Right lobe of liver (tissue), 6 donors: ENCODE measurements at regions not wholly inside any gene's neighbourhood (a gene's known extent, or its start where the extent isn't known, plus 50 kb on each side); places are given as distances from the start of the nearest gene placed in this dataset.
"Not testable (repeated sequence)": the region's sequence is repeated elsewhere in the genome, so short reads cannot be mapped to it uniquely, and the experiment has no call there.

Source experiments
- ATAC-seq, 4 donors: fragments of 200-7000 bp; cut with Tn5 transposase; one replicate each; pipeline ENCODE4 v1.9.1; 2020; ENCODE audit warnings: mild to moderate bottlenecking in 4 of 4, moderate library complexity in 4 of 4
- DNase-seq, 3 donors: peaks; one replicate each; pipeline ENCODE4 v3.0.0-alpha.2; 2020
- H3K27ac ChIP-seq, 3 donors: fragments of 200-600 bp; one replicate each; pipeline ENCODE4 v1.8.0; 2022
- H3K27me3 ChIP-seq, 2 donors: fragments of 200-600 bp; one replicate each; pipeline ENCODE4 v1.8.0; 2022
- H3K36me3 ChIP-seq, 4 donors: fragments of 200-600 bp; sonication (generic) in 1 of 4; one replicate each; pipeline versions ENCODE4 v1.5.1 to v1.8.0; 2017 to 2022; ENCODE audit warnings: control low read depth in 1 of 4
- H3K4me1 ChIP-seq, 4 donors: fragments of 200-600 bp; sonication (generic) in 1 of 4; one replicate each; pipeline versions ENCODE4 v1.5.1 to v1.8.0; 2017 to 2022; ENCODE audit warnings: control low read depth in 1 of 4
- H3K4me3 ChIP-seq, 3 donors: fragments of 200-600 bp; one replicate each; pipeline ENCODE4 v1.8.0; 2022
- H3K9me3 ChIP-seq, 4 donors: fragments of 200-600 bp; sonication (generic) in 1 of 4; one replicate each; pipeline versions ENCODE4 v1.5.1 to v1.8.0; 2017 to 2022; ENCODE audit warnings: control low read depth in 1 of 4
- CTCF ChIP-seq, 4 donors: fragments of 200-600 bp in 3 of 4; fragments of 450-650 bp in 1 of 4; IDR thresholded peaks; one replicate each; pipeline versions ENCODE4 v1.5.1 to v1.8.0; 2016 to 2022; ENCODE audit warnings: antibody characterized with exemption in 4 of 4, mild to moderate bottlenecking in 2 of 4
- POLR2A ChIP-seq: fragments of 450-650 bp; IDR thresholded peaks from one replicate; pipeline ENCODE4 v1.6.1; 2017; ENCODE audit warnings: antibody characterized with exemption, mild to moderate bottlenecking
- WGBS: methylation state at CpG from one replicate; pipeline ENCODE4 v1.1.6; 2018; ENCODE audit warnings: low coverage, low lambda C conversion rate; ENCODE audit not compliant: insufficient coverage; ENCODE audit errors: missing lambda C conversion rate; 5-methylcytosine and 5-hydroxymethylcytosine counted together
- intact Hi-C, 2 donors: fragments of 100-400 bp; cut with DNase I; formaldehyde crosslinking; loops; one replicate each; pipeline versions ENCODE4 v1.11.2 to v1.14.1; 2022
- donor health status: DM: no; HTN: yes; CAD: no.
- donor health status: DM: no; HTN: no; CAD: no.
- donor health status: DM: no; HTN: no; CAD: no.
- donor health status: DM: no; HTN: yes; CAD: no.
- donor health status: DM: no; HTN: yes; CAD: no.

DNA sequence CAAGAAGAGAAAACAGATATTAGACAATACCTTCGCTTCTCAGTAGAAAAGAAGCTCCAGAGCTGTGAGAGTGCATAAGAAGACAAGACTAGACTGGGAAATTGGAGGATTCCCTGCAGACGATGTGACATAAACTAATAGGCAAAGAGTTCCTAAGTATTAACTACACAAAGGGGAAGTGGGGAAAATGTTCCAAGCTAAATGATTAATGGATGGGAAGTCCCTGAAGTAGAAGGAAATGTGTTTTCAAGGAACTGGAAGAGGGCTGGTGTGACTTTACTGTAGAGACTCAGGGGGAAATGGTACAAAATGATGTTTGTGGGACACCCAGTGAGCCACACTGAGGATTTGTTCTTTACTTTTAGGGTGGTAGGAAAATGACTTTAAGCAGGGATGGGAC is 69.7 kb upstream of the DCLK2 start:
- no peak overlapping the region for H3K4me3 ChIP-seq
- H3K27me3 ChIP-seq, result no peaks in the 10 kb centered on the region
- intact Hi-C loops, result loop anchor here in 1 of 2 donors (10.0 kb wide), 1 partner anchor 196 kb away; no protein-coding TSS in a partner anchor
- DNase-seq (no peak), ATAC-seq (no peak)
- no peaks in the 10 kb centered on the region for H3K9me3 ChIP-seq
- H3K27ac ChIP-seq, result no peak overlapping the region
- WGBS, result 41% methylated on average over 2 of the region's 2 CpGs
- TF ChIP-seq POLR2A (no peak), CTCF (IDR thresholded peaks at IDR 0.05) (no peak)
- peaks cover 0 to 7% (median 2%) of the 10 kb centered on the region in 4 donors for H3K4me1 ChIP-seq
- no peaks in the 10 kb centered on the region for H3K36me3 ChIP-seq

DNA sequence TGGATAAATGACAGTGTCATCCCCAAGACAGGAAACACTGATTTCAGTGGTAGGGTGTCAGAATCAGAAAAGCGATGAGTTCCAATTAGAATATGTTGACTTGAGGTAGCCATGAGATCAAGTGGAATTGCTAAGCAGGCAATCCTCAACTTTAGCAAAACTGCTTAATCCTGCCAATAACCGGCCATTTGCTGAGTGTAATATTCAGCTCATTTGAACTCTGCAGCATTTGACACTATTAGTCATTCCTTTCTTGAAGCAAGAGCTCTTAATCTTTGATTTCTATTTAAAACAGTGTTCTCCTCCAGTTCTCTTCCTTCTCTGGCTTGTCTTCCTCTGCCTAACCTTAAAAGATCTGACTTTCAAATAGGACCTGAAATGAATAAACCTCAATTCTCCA is 68.7 kb upstream of the DCLK2 start:
- Histone ChIP-seq H3K27ac (no peak overlapping the region), H3K27me3 (no peaks in the 10 kb centered on the region), H3K36me3 (no peaks in the 10 kb centered on the region), H3K4me1 (peaks cover 0 to 7% (median 2%) of the 10 kb centered on the region in 4 donors), H3K4me3 (no peak overlapping the region), H3K9me3 (no peaks in the 10 kb centered on the region)
- intact Hi-C loops, result loop anchor here in 1 of 2 donors (10.0 kb wide), 1 partner anchor 195 kb away; no protein-coding TSS in a partner anchor
- TF ChIP-seq POLR2A, result no peak
- no peak for TF ChIP-seq CTCF (IDR thresholded peaks at IDR 0.05)
- WGBS, result 83% methylated on average over 2 of the region's 2 CpGs
- DNase-seq (no peak), ATAC-seq (no peak)

GRCh38 chr4:150010525-150011126 is 67.6 kb upstream of the DCLK2 start:
- peak; percentile 86 to 94 (median 92) for ATAC-seq
- no peak overlapping the region for H3K27ac ChIP-seq
- intact Hi-C loops, result loop anchor here in 1 of 2 donors (10.0 kb wide), 1 partner anchor 234 kb away; no protein-coding TSS in a partner anchor

DNA sequence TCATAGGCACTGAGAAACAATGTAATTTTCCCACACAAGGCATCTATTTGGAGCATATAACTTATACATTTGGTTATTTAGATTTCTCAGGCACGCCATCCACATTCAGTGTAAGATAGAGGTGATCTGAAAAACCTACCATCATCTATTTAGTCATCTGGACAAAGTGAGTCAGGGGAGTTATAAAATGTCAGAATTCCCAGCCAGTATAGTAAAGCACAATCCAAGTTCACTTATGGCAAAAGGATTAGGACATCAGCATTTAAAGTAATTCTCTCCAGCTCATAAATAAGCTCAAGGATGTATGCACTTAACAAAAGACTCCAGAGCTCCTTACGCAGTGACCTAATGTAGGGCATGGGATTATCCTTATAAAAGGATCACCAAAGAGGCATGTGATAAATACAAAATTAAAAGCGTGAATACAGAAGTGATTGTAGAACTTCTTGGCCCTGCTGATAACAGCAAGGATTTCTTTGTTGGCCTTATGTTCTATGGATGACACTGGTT is 65.3 kb upstream of the DCLK2 start:
- H3K36me3 ChIP-seq, result no peaks in the 10 kb centered on the region
- H3K4me1 ChIP-seq, result peaks cover 0 to 5% (median 0%) of the 10 kb centered on the region in 4 donors
- TF ChIP-seq CTCF (IDR thresholded peaks at IDR 0.05), result no peak
- no peak for TF ChIP-seq POLR2A
- ATAC-seq (no peak), DNase-seq (no peak)
- intact Hi-C loops, result loop anchor here in 1 of 2 donors (10.0 kb wide), 1 partner anchor 232 kb away; no protein-coding TSS in a partner anchor
- H3K27me3 ChIP-seq, result no peaks in the 10 kb centered on the region
- 77% methylated on average over 3 of the region's 3 CpGs for WGBS
- no peak overlapping the region for H3K4me3 ChIP-seq
- no peak overlapping the region for H3K27ac ChIP-seq
- H3K9me3 ChIP-seq, result no peaks in the 10 kb centered on the region

More at GRCh38 chr4:150010525-150011126, 67.6 kb upstream of the DCLK2 start:
- TF ChIP-seq CTCF (IDR thresholded peaks at IDR 0.05) (peak; percentile 53 to 65 (median 58)), POLR2A (no peak)
- peaks cover 0 to 8% (median 2%) of the 10 kb centered on the region in 4 donors for H3K4me1 ChIP-seq
- WGBS, result 33% methylated on average over 5 of the region's 6 CpGs
- H3K4me3 ChIP-seq, result no peak overlapping the region
- H3K9me3 ChIP-seq, result no peaks in the 10 kb centered on the region
- no peaks in the 10 kb centered on the region for H3K27me3 ChIP-seq
- peak in 1 of 3 donors; percentile 47 for DNase-seq
- no peaks in the 10 kb centered on the region for H3K36me3 ChIP-seq

- intact Hi-C loops, result loop anchor here in 1 of 2 donors (10.0 kb wide), 1 partner anchor 229 kb away; no protein-coding TSS in a partner anchor
- not testable (repeated sequence) for H3K36me3 ChIP-seq, H3K4me3 ChIP-seq, H3K9me3 ChIP-seq, H3K27me3 ChIP-seq, H3K27ac ChIP-seq, H3K4me1 ChIP-seq, DNase-seq
- peak in 2 of 4 donors; percentile 22 to 67 for ATAC-seq
Observed at GRCh38 chr4:150015910-150016309, 62.3 kb upstream of the DCLK2 start.

DNA sequence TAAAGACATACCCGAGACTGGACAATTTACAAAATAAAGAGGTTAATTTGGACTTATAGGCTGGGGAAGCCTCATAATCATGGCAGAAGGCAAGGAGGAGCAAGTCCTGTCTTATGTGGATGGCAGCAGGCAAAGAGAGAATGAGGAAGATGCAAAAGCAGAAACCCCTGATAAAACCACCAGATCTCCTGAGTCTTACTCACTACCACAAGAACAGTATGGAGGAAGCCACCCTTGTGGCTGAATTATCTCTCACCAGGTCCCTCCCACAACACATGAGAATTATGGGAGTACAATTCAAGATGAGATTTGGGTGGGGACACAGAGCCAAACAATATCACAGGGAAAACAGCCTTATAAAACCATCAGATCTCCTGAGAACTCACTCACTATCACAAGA is 61.6 kb upstream of the DCLK2 start:
- not testable (repeated sequence) for H3K27me3 ChIP-seq, H3K27ac ChIP-seq, DNase-seq, H3K4me1 ChIP-seq, ATAC-seq, H3K9me3 ChIP-seq, H3K4me3 ChIP-seq, H3K36me3 ChIP-seq
- whole genome bisulfite sequencing, result 73% methylated on average over 1 of the region's 1 CpG
- intact Hi-C loops, result loop anchor here in 1 of 2 donors (10.0 kb wide), 1 partner anchor 228 kb away; no protein-coding TSS in a partner anchor
